KBM-7 (cell line): ENCODE measurements at regions not wholly inside any gene's neighbourhood (a gene's known extent, or its start where the extent isn't known, plus 50 kb on each side); places are given as distances from the start of the nearest gene placed in this dataset.

ENCODE experiments used
- DNase-seq: peaks from one replicate; pipeline ENCODE4 v3.0.0-alpha.2; 2015
- in situ Hi-C: fragments of 300-500 bp; cut with MboI; formaldehyde crosslinking; loops from 2 replicates; pipeline ENCODE4 v1.14.3; 2020; ENCODE audit warnings: low sequenced_read_pairs, low pct_unique_long_range_greater_than_20kb, mixed read lengths

DNA sequence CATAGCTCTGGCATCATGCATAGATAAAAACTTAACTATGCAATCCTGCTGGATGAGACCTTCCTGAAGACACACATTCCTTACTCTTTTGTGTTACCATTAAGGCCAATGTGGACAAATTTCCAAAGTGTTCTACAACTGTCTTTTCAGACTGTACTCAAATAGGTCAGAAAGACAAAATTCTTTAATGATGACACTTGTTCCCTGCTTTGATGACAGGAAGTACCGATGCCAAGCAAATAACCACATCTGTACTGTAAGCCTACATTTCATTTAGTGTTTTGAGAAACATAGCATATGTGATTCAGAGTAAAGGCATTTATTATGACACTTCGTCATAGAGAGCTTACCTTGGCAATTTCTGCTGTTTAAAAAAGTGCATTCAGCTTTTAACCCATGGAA lies 55.0 kb downstream of the PMAIP1 start:
- no peak for DNase-seq
- in situ Hi-C loops: no loop called here

DNA sequence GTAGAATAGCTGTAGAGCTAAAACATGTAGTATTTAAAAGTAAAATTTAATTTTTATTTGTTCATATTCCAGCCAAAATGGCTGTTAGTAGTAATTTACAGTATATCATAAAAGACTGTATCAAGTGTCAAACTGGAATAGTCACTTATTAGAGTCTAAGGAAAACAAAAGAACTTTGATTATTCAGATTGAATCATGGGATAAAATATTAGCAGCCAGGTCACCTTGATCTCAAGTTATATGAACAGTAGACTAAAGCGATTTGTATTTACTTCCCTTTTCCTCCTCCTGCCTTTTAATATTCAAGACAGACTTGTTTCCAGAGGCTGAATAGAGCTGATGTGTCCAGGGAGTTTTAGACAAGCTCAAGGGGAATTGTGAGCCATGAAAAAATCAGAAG lies 54.4 kb downstream of the PMAIP1 start:
- in situ Hi-C loops: no loop called here
- DNase-seq: no peak
